ENCODE measurements at regions not wholly inside any gene's neighbourhood (a gene's known extent, or its start where the extent isn't known, plus 50 kb on each side); places are given as distances from the start of the nearest gene placed in this dataset.

DNA sequence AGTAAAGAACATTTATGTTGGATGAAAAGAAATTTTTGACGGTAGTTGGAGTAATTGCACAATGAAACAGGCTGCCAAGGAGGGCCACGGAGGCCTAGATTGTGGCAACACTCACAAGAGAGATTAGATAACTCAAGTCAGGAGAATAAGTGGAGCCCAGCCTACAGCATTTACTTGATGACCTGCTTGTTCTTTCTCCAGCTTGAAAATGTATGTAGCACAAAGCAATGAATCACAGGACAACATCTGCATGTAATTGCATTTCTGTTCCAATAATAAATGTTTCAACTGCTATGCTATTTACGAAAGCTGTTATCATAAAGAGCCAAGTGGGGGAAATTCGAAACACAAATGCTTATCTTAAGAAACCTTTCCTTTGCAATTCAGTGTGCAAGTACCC lies 221.2 kb upstream of the MID1 start:
- TF ChIP-seq, protein P1, sequence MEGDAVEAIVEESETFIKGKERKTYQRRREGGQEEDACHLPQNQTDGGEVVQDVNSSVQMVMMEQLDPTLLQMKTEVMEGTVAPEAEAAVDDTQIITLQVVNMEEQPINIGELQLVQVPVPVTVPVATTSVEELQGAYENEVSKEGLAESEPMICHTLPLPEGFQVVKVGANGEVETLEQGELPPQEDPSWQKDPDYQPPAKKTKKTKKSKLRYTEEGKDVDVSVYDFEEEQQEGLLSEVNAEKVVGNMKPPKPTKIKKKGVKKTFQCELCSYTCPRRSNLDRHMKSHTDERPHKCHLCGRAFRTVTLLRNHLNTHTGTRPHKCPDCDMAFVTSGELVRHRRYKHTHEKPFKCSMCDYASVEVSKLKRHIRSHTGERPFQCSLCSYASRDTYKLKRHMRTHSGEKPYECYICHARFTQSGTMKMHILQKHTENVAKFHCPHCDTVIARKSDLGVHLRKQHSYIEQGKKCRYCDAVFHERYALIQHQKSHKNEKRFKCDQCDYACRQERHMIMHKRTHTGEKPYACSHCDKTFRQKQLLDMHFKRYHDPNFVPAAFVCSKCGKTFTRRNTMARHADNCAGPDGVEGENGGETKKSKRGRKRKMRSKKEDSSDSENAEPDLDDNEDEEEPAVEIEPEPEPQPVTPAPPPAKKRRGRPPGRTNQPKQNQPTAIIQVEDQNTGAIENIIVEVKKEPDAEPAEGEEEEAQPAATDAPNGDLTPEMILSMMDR (IDR thresholded peaks at IDR 0.05) = no peak
- TF ChIP-seq, protein P2, sequence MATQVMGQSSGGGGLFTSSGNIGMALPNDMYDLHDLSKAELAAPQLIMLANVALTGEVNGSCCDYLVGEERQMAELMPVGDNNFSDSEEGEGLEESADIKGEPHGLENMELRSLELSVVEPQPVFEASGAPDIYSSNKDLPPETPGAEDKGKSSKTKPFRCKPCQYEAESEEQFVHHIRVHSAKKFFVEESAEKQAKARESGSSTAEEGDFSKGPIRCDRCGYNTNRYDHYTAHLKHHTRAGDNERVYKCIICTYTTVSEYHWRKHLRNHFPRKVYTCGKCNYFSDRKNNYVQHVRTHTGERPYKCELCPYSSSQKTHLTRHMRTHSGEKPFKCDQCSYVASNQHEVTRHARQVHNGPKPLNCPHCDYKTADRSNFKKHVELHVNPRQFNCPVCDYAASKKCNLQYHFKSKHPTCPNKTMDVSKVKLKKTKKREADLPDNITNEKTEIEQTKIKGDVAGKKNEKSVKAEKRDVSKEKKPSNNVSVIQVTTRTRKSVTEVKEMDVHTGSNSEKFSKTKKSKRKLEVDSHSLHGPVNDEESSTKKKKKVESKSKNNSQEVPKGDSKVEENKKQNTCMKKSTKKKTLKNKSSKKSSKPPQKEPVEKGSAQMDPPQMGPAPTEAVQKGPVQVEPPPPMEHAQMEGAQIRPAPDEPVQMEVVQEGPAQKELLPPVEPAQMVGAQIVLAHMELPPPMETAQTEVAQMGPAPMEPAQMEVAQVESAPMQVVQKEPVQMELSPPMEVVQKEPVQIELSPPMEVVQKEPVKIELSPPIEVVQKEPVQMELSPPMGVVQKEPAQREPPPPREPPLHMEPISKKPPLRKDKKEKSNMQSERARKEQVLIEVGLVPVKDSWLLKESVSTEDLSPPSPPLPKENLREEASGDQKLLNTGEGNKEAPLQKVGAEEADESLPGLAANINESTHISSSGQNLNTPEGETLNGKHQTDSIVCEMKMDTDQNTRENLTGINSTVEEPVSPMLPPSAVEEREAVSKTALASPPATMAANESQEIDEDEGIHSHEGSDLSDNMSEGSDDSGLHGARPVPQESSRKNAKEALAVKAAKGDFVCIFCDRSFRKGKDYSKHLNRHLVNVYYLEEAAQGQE (IDR thresholded peaks at IDR 0.05; ENCODE audit: insufficient read depth in 1 of 2, low read depth in 2 of 2, low read length in 1 of 2) = no peak

Measured in Panc1 (cell line).